GM11168 (cell line): ENCODE measurements at regions not wholly inside any gene's neighbourhood (a gene's known extent, or its start where the extent isn't known, plus 50 kb on each side); places are given as distances from the start of the nearest gene placed in this dataset.
"Not testable (repeated sequence)": the region's sequence is repeated elsewhere in the genome, so short reads cannot be mapped to it uniquely, and the experiment has no call there.

ENCODE experiments used
- in situ Hi-C: fragments of 300-500 bp; cut with MboI; formaldehyde crosslinking; loops from one replicate; pipeline ENCODE4 v1.12.0; 2022; ENCODE audit warnings: low sequenced_read_pairs; ENCODE audit not compliant: unreplicated experiment

DNA sequence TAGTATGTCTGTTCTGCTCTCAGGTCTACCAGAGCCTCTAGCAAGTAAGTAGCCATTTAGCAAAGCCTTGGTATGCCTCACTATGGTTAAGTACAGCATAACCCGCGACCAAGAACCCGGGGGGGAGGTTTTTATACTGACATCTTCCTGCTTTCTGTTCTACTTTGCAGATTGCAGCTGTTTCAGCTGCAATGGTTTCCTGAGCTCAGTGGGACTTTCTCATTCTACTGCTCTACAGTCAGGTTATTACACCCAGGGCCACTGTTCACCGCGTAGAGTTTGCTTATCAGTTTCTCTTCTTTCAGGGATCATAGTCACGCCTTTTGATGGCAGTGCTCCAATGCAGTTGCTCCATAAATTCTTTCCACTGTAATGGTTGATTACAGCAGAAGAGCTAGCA, 631.3 kb downstream of the TFAP2A start:
- in situ Hi-C loops: no loop called here

DNA sequence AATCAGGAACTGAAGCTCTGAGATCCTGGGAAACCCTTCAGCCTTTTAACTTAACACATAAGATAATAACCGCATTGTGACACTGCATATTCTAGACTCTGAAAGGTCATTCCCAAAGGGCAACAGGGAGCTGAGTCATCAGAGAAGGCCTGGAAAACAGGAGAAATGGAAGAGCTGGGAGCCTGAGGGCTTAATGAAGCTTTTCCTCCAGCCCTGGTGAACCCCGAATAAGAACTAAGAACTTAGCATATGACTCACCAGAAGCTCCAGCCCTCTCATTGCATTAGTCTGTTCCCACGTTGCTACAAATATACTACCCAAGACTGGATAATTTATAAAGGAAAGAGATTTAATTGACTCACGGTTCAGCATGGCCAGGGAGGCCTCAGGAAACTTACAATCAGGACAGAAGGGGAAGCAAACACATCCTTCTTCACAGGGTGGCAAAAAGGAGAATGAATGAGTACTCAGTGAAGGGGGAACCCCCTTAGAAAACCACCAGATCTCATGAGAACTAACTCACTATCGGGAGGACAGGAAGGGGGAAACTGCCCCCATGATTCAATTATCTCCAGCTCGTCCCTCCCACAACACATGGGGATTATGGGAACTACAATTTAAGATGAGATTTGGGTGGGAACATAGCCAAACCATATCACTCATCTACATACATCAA, 648.5 kb downstream of the TFAP2A start:
- in situ Hi-C loops: no loop called here

- in situ Hi-C loops: no loop called here
Measured at GRCh38 chr6:9761220-9761619, 653.7 kb downstream of the TFAP2A start.

GRCh38 chr6:9754515-9754914, 660.4 kb downstream of the TFAP2A start:
- in situ Hi-C loops: no loop called here

DNA sequence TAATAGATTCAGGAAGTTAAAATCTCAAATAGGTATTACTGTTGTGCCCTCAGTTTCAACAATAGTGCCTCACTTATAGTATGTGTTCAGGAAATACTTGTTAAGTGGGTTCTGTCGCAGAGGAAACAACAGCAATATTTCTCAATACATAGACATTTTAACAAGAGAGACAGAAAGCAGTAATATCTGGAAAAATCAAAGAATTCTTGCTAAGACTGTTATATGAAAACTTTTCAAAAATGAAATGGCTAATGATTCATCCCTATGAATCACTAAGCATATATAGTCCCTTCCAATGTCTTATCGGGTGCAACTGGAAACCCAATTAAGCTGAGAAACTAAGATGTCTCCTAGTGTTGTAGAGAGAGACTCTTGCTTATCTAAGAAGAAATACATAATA, 668.9 kb downstream of the TFAP2A start:
- in situ Hi-C loops: no loop called here

DNA sequence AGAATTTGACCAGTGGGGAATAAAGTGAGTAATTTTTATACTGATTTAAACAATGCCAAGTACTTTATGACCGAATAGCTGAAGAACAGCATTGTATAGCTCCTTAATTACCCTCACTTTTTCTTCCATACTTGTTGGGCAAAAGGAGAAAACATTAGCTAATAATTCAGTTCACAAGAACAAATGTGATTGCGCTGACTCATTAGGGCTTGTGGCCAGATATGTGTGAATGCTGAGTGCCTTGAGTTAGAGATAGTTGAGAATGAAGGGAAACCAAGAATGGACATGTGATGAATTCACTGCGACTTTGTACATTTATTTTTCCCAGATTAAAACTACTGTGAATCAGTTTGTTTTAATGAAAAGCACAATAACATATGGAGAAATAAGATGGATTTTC, 669.4 kb downstream of the TFAP2A start:
- in situ Hi-C loops: no loop called here

DNA sequence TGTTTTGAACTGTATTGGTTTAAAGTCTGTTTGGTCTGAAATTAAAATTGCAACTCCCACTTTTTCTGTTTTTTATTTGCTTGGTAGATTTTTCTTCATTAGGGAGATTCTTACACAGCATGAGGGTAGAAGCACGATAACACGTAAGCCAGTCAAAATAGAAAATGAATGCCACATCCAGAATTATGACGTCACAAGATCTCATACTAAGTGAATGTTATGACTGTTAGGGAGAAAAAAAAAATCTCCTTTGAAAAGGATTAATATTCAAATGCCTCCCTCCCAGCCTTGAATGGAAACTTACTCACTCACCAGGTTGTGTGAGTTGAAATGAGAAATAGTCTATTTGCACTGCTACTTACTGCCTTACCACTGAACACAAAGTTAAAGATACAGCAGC, 670.8 kb downstream of the TFAP2A start:
- in situ Hi-C loops: no loop called here

GRCh38 chr6:9732056-9732455, 682.8 kb downstream of the TFAP2A start:
- in situ Hi-C loops: no loop called here

DNA sequence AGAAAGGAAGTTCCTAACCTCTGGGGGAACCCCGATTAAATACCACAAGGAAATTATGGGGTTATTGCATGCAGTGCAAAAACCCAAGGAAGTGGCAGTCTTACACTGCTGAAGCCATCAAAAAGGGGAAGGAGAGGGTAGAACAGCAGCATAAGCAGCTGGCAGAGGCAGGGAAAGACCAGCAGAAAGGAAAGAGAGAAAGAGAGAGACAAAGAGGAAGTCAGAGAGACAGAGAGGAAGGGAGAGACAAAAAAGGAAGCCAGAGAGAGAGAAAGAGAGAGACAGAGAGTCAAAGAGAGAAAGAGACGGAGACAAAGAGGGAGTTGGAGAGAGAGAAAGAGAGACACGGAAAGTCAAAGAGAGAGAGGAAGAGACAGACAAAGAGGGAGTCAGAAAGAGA, 689.1 kb downstream of the TFAP2A start:
- in situ Hi-C loops: not testable (repeated sequence)

GRCh38 chr6:9717568-9717967, 697.3 kb downstream of the TFAP2A start:
- in situ Hi-C loops: no loop called here

DNA sequence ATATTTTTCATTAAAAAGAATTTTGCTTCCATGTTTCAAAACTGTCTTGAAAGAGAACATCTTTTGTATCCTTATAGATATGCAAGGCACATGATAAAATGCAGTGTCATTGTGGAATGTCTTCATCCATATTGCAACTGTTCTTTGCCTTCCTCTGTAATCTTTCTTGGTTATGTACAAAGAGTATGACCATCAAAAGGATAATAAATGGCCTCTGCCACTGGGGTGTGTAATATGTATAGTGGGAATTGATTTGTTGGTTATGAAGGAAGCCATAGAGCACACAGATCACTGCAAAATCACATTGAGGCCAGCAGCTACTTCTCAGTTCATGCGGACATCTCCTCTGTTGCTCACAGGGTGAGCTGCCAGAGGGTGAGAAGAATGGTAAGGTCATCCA, 703.5 kb downstream of the TFAP2A start:
- in situ Hi-C loops: no loop called here

- in situ Hi-C loops: no loop called here
Measured at GRCh38 chr6:9710574-9710973, 704.3 kb downstream of the TFAP2A start.

DNA sequence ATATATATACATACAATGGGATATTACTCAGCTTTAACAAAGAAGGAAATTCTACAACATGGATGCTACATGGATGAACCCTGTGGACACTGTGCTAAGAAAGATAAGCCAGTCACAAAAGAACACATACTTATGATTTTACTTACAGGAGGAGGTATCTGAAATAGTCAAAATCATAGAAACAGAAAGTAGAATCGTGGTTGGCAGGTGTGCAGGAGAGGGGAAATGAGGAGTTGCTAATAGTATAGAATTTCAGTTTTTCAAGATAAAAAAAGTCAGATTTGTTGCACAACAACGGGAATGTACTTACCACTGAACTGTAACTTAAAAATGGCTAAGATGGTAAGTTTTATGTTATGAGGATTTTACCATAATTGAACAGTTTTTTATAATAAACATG, 706.3 kb downstream of the TFAP2A start:
- in situ Hi-C loops: no loop called here

GRCh38 chr6:9704989-9705388, 709.9 kb downstream of the TFAP2A start:
- in situ Hi-C loops: no loop called here

GRCh38 chr6:9702914-9703313, 712.0 kb downstream of the TFAP2A start:
- in situ Hi-C loops: no loop called here

- in situ Hi-C loops: no loop called here
Measured at GRCh38 chr6:9699888-9700287, 715.0 kb downstream of the TFAP2A start.

DNA sequence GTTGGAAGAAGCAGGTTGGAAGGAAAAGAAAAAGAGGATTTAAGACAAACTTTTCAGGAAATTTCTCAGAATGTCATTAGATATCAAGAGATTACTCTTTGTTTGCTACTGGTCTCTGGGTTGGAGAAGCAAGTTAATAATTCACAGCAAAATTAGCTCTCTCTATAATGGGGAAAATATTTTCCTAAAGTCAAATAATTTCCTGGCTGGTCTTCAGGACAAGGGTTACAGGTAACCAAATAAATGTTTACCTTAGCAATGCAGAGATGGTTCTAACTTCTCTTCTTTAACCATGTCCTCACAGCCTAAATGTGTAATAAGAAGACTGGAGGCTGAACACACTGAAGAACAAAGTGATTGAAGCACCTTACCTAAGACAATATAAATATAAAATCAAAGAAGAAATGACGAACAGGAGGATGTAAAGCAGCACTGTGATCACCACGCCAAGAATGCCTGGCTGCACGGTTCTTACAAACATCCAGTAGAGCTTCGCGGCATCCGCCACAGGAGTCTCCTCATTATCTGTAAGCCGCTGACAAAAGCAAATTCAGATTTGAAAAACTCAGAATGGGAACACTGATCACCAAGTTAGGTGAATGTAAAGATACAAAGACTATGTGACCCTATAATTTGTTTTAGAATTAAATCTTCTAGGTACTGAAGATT, 717.5 kb downstream of the TFAP2A start:
- in situ Hi-C loops: no loop called here

GRCh38 chr6:9690388-9690787, 724.5 kb downstream of the TFAP2A start:
- in situ Hi-C loops: no loop called here

DNA sequence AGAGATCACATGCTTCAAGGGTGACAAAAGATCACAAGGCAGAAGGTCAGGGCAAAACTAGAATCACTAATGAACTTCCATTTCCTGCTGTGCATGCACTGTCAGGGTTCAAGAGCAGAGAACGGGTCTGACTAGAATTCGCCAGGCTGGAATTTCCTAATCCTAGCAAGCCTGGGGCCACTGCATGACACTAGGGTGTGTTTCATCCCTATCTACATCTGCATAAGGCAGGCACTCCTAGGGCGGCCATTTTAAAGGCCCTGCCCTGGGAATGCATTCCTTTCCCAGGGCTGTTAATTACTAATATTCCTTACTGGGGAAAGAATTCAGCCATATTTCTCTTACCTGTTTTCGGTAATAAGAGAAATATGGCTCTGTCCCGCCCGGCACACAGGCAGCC, 734.1 kb downstream of the TFAP2A start:
- in situ Hi-C loops: not testable (repeated sequence)

- in situ Hi-C loops: no loop called here
Measured at GRCh38 chr6:9675122-9675521, 739.8 kb downstream of the TFAP2A start.

DNA sequence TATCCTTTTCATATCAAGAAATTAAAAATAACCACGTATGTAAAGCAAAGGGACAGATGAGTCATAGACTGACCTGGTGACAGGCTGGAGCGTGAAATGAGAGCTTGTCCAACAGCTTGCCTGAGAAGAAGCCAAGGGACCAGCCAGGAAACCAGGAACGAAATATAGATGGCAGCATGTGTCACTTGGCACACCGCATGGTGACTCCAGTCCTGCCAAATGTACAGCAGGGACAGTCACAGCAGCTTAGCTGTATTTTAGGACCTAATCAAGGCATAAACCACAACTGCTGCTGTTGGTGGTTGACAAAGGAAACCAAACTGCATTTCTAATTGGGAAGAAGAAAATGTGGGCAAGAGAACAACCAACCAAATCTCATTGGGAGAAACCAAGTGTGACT, 755.0 kb downstream of the TFAP2A start:
- in situ Hi-C loops: no loop called here

GRCh38 chr6:9657994-9658393, 756.9 kb downstream of the TFAP2A start:
- in situ Hi-C loops: no loop called here
